ENCODE measurements at regions not wholly inside any gene's neighbourhood (a gene's known extent, or its start where the extent isn't known, plus 50 kb on each side); places are given as distances from the start of the nearest gene placed in this dataset.

- TF ChIP-seq CTCF (conservative IDR thresholded peaks at IDR 0.05) (no peak), ZFX (IDR thresholded peaks at IDR 0.05) (no peak)
Measured at GRCh38 chr13:109476001-109476400, 310.4 kb downstream of the IRS2 start.
